ENCODE measurements at regions not wholly inside any gene's neighbourhood (a gene's known extent, or its start where the extent isn't known, plus 50 kb on each side); places are given as distances from the start of the nearest gene placed in this dataset.

GRCh38 chr2:128373451-128374000 lies 54.9 kb upstream of the HS6ST1 start:
- Histone ChIP-seq H2AFZ (ENCODE audit: low read length) (peak overlapping the region; percentile 61), H3K4me3 (ENCODE audit: insufficient read depth, low read length) (no peak overlapping the region), H3K27me3 (ENCODE audit: insufficient read depth, low read length) (no peaks in the 10 kb centered on the region), H3K27ac (ENCODE audit: low read depth, low read length) (no peak overlapping the region), H3K36me3 (ENCODE audit: insufficient read depth, low read length) (no peaks in the 10 kb centered on the region), H3K4me1 (ENCODE audit: insufficient read depth, low read length) (no peaks in the 10 kb centered on the region), H3K9me3 (ENCODE audit: low read depth, low read length) (no peaks in the 10 kb centered on the region), H3K4me2 (ENCODE audit: insufficient read depth, low read length) (no peak overlapping the region), H4K20me1 (ENCODE audit: insufficient read depth, low read length) (no peaks in the 10 kb centered on the region), H3K79me2 (ENCODE audit: insufficient read depth, low read length) (no peaks in the 10 kb centered on the region)
- DNase-seq (ENCODE audit: insufficient read length, low spot score, missing footprints): no peak
- TF ChIP-seq CTCF (IDR thresholded peaks at IDR 0.05; ENCODE audit: extremely low read depth, low read depth, low read length): no peak

- H3K4me1 ChIP-seq (ENCODE audit: insufficient read depth, low read length): no peaks in the 10 kb centered on the region
- H3K36me3 ChIP-seq (ENCODE audit: insufficient read depth, low read length): no peaks in the 10 kb centered on the region
- H2AFZ ChIP-seq (ENCODE audit: low read length): peak overlapping the region; percentile 61
- H3K79me2 ChIP-seq (ENCODE audit: insufficient read depth, low read length): no peaks in the 10 kb centered on the region
- no peaks in the 10 kb centered on the region for H3K27me3 ChIP-seq (ENCODE audit: insufficient read depth, low read length)
- H3K27ac ChIP-seq (ENCODE audit: low read depth, low read length): no peak overlapping the region
- DNase-seq (ENCODE audit: insufficient read length, low spot score, missing footprints): peak; percentile 96
- no peak for TF ChIP-seq CTCF (IDR thresholded peaks at IDR 0.05; ENCODE audit: extremely low read depth, low read depth, low read length)
- no peak overlapping the region for H3K4me3 ChIP-seq (ENCODE audit: insufficient read depth, low read length)
- H4K20me1 ChIP-seq (ENCODE audit: insufficient read depth, low read length): no peaks in the 10 kb centered on the region
- no peak overlapping the region for H3K4me2 ChIP-seq (ENCODE audit: insufficient read depth, low read length)
- no peaks in the 10 kb centered on the region for H3K9me3 ChIP-seq (ENCODE audit: low read depth, low read length)
Measured at GRCh38 chr2:128374001-128374710, 55.5 kb upstream of the HS6ST1 start.

- H2AFZ ChIP-seq (ENCODE audit: low read length): no peak overlapping the region
- no peak overlapping the region for H3K4me3 ChIP-seq (ENCODE audit: insufficient read depth, low read length)
- H3K36me3 ChIP-seq (ENCODE audit: insufficient read depth, low read length): no peaks in the 10 kb centered on the region
- no peak overlapping the region for H3K27ac ChIP-seq (ENCODE audit: low read depth, low read length)
- no peaks in the 10 kb centered on the region for H3K79me2 ChIP-seq (ENCODE audit: insufficient read depth, low read length)
- DNase-seq (ENCODE audit: insufficient read length, low spot score, missing footprints): peak; percentile 66
- H3K4me1 ChIP-seq (ENCODE audit: insufficient read depth, low read length): no peaks in the 10 kb centered on the region
- no peaks in the 10 kb centered on the region for H3K9me3 ChIP-seq (ENCODE audit: low read depth, low read length)
- no peak overlapping the region for H3K4me2 ChIP-seq (ENCODE audit: insufficient read depth, low read length)
- H3K27me3 ChIP-seq (ENCODE audit: insufficient read depth, low read length): no peaks in the 10 kb centered on the region
- H4K20me1 ChIP-seq (ENCODE audit: insufficient read depth, low read length): no peaks in the 10 kb centered on the region
- no peak for TF ChIP-seq CTCF (IDR thresholded peaks at IDR 0.05; ENCODE audit: extremely low read depth, low read depth, low read length)
Measured at GRCh38 chr2:128374711-128375413, 56.2 kb upstream of the HS6ST1 start.

GRCh38 chr2:128375454-128375853 lies 56.8 kb upstream of the HS6ST1 start:
- no peak for TF ChIP-seq CTCF (IDR thresholded peaks at IDR 0.05; ENCODE audit: extremely low read depth, low read depth, low read length)
- peak; percentile 77 for DNase-seq (ENCODE audit: insufficient read length, low spot score, missing footprints)
- Histone ChIP-seq H3K4me3 (ENCODE audit: insufficient read depth, low read length) (no peak overlapping the region), H3K27me3 (ENCODE audit: insufficient read depth, low read length) (no peaks in the 10 kb centered on the region), H3K9me3 (ENCODE audit: low read depth, low read length) (no peaks in the 10 kb centered on the region), H3K36me3 (ENCODE audit: insufficient read depth, low read length) (no peaks in the 10 kb centered on the region), H3K79me2 (ENCODE audit: insufficient read depth, low read length) (no peaks in the 10 kb centered on the region), H3K27ac (ENCODE audit: low read depth, low read length) (no peak overlapping the region), H3K4me1 (ENCODE audit: insufficient read depth, low read length) (no peaks in the 10 kb centered on the region), H3K4me2 (ENCODE audit: insufficient read depth, low read length) (no peak overlapping the region), H2AFZ (ENCODE audit: low read length) (no peak overlapping the region), H4K20me1 (ENCODE audit: insufficient read depth, low read length) (no peaks in the 10 kb centered on the region)
